B cell (primary cell): ENCODE measurements at regions not wholly inside any gene's neighbourhood (a gene's known extent, or its start where the extent isn't known, plus 50 kb on each side); places are given as distances from the start of the nearest gene placed in this dataset.

Experiments
- EZH2 ChIP-seq: IDR thresholded peaks from 2 replicates; pipeline ENCODE4 v1.6.1; 2012; ENCODE audit warnings: borderline replicate concordance, low read depth, mild to moderate bottlenecking, moderate library complexity, low read length; ENCODE audit not compliant: insufficient read depth, poor library complexity, severe bottlenecking
- TF ChIP-seq, protein P1 (sequence below): fragments of 200-600 bp; IDR thresholded peaks from one replicate; pipeline ENCODE4 v1.8.0; 2022; ENCODE audit warnings: antibody characterized with exemption, mild to moderate bottlenecking

GRCh38 chr3:106078635-106079034, 209.8 kb upstream of the CBLB start:
- TF ChIP-seq, protein P1, sequence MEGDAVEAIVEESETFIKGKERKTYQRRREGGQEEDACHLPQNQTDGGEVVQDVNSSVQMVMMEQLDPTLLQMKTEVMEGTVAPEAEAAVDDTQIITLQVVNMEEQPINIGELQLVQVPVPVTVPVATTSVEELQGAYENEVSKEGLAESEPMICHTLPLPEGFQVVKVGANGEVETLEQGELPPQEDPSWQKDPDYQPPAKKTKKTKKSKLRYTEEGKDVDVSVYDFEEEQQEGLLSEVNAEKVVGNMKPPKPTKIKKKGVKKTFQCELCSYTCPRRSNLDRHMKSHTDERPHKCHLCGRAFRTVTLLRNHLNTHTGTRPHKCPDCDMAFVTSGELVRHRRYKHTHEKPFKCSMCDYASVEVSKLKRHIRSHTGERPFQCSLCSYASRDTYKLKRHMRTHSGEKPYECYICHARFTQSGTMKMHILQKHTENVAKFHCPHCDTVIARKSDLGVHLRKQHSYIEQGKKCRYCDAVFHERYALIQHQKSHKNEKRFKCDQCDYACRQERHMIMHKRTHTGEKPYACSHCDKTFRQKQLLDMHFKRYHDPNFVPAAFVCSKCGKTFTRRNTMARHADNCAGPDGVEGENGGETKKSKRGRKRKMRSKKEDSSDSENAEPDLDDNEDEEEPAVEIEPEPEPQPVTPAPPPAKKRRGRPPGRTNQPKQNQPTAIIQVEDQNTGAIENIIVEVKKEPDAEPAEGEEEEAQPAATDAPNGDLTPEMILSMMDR = no peak
- TF ChIP-seq EZH2 = no peak
